Kidney epithelial cell (primary cell): ENCODE measurements at regions not wholly inside any gene's neighbourhood (a gene's known extent, or its start where the extent isn't known, plus 50 kb on each side); places are given as distances from the start of the nearest gene placed in this dataset.

Source experiments
- DNase-seq: peaks from one replicate; pipeline ENCODE4 v3.0.0-alpha.2; 2010; ENCODE audit warnings: low read depth
- H3K27me3 ChIP-seq: 2 replicates; pipeline ENCODE4 v1.6.0; 2011; ENCODE audit warnings: low read length; ENCODE audit not compliant: control insufficient read depth, insufficient read depth
- H3K36me3 ChIP-seq: 2 replicates; pipeline ENCODE4 v1.5.1; 2011; ENCODE audit warnings: low read length; ENCODE audit not compliant: control insufficient read depth, insufficient read depth
- H3K4me3 ChIP-seq: 2 replicates; pipeline ENCODE4 v1.5.1; 2011; ENCODE audit warnings: low read depth, mild to moderate bottlenecking, control low read depth, low read length
- TF ChIP-seq, protein P1 (sequence below): IDR thresholded peaks from 2 replicates; pipeline ENCODE4 v1.5.1; 2011; ENCODE audit warnings: mild to moderate bottlenecking, moderate library complexity, low read length, control low read depth, inconsistent platforms; ENCODE audit not compliant: insufficient read depth, poor library complexity, severe bottlenecking

DNA sequence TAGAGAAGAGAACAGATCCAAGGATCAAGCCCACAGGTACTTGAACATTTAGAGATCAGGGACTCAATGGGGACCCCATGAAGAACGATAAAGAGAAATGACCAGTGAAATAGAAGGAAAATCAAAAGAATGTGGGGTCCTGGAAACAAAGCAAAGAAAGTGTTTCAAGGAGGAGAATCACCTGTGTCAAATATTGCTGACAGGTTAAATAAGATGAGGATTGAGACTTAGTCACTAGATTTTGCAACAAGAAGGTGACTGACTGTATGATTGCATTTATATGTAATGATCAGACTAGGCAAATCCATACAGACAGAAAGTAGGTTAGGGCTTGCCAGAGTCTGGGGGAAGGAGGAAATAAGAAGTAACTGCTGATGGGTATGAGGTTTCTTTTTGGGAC lies 254.9 kb upstream of the NPY start:
- DNase-seq, result no peak
- TF ChIP-seq, protein P1, sequence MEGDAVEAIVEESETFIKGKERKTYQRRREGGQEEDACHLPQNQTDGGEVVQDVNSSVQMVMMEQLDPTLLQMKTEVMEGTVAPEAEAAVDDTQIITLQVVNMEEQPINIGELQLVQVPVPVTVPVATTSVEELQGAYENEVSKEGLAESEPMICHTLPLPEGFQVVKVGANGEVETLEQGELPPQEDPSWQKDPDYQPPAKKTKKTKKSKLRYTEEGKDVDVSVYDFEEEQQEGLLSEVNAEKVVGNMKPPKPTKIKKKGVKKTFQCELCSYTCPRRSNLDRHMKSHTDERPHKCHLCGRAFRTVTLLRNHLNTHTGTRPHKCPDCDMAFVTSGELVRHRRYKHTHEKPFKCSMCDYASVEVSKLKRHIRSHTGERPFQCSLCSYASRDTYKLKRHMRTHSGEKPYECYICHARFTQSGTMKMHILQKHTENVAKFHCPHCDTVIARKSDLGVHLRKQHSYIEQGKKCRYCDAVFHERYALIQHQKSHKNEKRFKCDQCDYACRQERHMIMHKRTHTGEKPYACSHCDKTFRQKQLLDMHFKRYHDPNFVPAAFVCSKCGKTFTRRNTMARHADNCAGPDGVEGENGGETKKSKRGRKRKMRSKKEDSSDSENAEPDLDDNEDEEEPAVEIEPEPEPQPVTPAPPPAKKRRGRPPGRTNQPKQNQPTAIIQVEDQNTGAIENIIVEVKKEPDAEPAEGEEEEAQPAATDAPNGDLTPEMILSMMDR, result no peak
- Histone ChIP-seq H3K27me3 (no peaks in the 10 kb centered on the region), H3K36me3 (no peaks in the 10 kb centered on the region), H3K4me3 (no peak overlapping the region)

DNA sequence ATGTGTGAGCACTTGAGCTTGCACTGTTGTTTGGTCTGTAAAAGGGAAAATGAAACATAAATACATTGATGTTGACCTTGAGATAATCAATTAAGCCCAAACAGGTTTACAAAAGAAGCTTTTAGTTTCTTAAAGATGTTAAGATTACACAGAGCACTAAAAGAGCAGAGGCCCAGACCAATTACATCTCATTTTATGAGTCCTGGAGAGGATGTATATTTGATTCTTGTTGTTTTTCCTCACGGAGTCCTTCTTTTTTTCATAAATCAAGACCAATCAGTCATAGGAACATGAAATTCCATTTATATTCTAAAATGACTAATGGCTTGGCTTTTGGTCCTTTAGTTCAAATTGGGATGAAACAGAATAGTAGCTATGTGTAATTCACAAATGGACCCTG lies 249.7 kb upstream of the NPY start:
- no peak overlapping the region for H3K4me3 ChIP-seq
- H3K27me3 ChIP-seq, result no peaks in the 10 kb centered on the region
- DNase-seq, result no peak
- TF ChIP-seq, protein P1, result no peak
- H3K36me3 ChIP-seq, result no peaks in the 10 kb centered on the region

DNA sequence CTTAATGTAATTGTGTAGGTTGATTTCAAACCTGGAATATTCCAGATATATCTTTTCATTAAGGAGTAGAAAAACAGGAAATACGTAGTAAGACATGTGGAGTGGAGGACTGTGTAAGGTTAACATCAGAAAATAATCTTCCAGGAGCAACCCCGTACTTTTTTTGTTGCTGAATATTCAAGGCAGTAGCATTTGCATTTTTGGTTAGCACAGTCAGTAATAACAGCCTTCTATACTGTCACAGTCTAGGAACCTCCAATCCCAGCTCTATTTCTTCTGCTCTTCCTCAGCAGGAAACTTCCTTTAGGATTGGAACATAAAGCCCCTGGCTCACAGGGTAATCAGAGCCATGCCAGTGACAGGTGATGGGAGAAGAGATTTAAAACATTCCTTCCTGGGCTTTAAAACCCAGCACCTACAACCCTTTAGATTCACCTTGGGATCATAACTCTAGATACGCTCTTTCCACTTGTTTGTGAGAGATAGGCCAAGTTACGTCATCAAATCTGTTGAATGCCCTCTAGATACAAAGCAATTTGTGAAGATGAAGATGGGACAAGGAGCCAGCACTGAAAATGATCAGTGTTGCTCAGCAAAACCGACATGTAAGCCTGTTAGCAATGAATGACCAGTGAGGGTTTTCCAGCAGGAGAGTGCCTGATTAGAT lies 248.5 kb upstream of the NPY start:
- TF ChIP-seq, protein P1, result no peak
- no peak overlapping the region for H3K4me3 ChIP-seq

DNA sequence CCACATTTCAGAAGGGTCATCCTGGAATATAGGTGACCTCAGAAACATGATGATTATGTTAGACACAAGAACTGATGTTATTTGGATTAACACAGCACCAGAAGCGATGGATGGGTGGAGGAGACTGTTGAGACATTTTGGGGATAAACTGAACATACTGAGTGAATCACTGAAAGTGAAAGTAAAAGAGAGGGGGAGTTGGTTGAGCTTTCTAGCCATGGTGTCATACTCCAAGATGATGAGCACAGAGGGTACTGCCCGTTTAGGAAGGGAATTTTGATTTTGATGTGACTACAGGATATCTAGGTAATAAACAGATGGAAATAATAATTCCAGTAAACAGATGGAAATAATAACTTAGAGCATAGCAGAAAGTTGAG lies 248.0 kb upstream of the NPY start:
- DNase-seq, result no peak

More for the DNA sequence above, 248.5 kb upstream of the NPY start:
- Histone ChIP-seq H3K27me3 (no peaks in the 10 kb centered on the region), H3K36me3 (no peaks in the 10 kb centered on the region)
- no peak for DNase-seq

DNA sequence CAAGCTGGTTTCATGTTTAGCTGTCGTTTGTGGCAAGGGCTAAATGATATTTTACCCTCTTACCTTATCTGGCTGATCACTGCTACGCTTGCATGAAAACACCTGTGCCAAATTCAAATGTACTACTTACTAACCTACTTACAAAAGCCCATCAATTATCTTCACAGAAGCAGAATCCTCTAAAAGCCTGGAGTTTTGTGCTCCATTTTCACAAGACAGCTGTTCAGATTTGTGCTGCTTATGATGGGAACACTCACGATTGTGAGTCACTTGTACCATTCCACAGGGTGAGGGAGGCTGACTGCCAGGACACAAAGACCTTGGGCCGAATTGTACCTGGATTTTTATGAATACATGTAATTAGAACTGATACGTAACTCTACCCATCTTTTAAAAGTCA lies 245.0 kb upstream of the NPY start:
- Histone ChIP-seq H3K27me3 (no peaks in the 10 kb centered on the region), H3K4me3 (no peak overlapping the region), H3K36me3 (no peaks in the 10 kb centered on the region)
- no peak for DNase-seq
- TF ChIP-seq, protein P1, result no peak

More for the DNA sequence above, 248.0 kb upstream of the NPY start:
- TF ChIP-seq, protein P1, result no peak
- H3K27me3 ChIP-seq, result no peaks in the 10 kb centered on the region
- H3K4me3 ChIP-seq, result no peak overlapping the region
- H3K36me3 ChIP-seq, result no peaks in the 10 kb centered on the region

DNA sequence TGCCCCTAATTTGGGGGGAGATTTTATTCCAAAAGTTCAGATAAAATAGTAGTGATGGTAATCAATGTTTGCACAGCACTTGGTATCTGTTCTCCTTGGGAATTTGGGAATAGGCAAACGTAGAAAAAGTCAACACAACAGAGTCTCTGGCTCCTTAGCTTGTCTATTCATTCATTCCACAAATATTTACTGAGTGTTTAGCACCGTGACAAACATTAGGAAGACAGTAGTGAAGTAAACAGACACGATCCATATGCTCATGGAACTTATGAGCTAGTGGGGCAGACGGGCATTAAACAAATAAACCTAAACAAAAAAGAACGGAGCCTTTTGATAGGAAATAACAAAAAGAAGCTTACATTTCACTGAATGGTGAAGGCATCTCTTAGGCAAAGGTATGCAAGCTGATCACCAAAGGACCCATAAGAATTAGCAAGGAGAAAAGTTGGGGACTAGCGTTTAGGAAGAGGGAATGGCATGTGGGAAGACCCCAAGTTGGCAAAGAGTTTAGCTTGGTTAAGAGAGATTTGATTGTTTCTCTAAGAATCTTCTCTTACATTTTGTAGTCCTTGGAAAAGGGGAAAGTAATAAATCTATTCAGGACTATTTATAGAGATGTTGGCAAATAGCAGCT lies 243.9 kb upstream of the NPY start:
- H3K27me3 ChIP-seq, result no peaks in the 10 kb centered on the region
- no peak for DNase-seq
- H3K36me3 ChIP-seq, result no peaks in the 10 kb centered on the region
- TF ChIP-seq, protein P1, result no peak
- no peak overlapping the region for H3K4me3 ChIP-seq
